Lower leg skin (tissue), 3 donors: ENCODE measurements at regions not wholly inside any gene's neighbourhood (a gene's known extent, or its start where the extent isn't known, plus 50 kb on each side); places are given as distances from the start of the nearest gene placed in this dataset.

Experiments
- POLR2A ChIP-seq, 2 donors: fragments of 450-650 bp; IDR thresholded peaks; one replicate each; pipeline ENCODE4 v1.6.1; 2016 to 2017; ENCODE audit warnings: antibody characterized with exemption in 2 of 2, mild to moderate bottlenecking in 1 of 2, moderate library complexity in 1 of 2
- TF ChIP-seq, protein P1 (sequence below), 3 donors: fragments of 450-650 bp; IDR thresholded peaks; one replicate each; pipeline ENCODE4 v1.5.1; 2016; ENCODE audit warnings: antibody characterized with exemption in 3 of 3, mild to moderate bottlenecking in 3 of 3, moderate library complexity in 2 of 3

DNA sequence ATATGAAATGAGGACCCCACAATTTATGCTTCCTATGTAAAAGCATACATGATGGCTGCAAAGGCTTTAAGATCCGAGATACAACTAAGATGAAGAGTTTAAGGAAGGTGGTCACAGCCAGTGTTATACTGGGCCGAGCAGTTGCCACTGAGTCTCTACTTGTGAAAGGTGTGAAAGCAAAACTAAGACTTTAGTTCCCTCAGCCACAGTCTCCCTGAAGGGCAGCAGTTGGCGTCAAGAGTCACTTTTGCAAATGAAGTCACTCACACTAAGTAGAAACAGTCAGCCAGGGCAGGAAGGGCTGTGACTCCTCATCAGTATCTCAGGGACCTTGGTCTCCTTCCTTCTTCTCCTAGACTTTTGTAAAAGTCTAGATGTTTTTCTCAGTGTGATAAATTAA lies 191.6 kb upstream of the MCHR2 start:
- TF ChIP-seq, protein P1, sequence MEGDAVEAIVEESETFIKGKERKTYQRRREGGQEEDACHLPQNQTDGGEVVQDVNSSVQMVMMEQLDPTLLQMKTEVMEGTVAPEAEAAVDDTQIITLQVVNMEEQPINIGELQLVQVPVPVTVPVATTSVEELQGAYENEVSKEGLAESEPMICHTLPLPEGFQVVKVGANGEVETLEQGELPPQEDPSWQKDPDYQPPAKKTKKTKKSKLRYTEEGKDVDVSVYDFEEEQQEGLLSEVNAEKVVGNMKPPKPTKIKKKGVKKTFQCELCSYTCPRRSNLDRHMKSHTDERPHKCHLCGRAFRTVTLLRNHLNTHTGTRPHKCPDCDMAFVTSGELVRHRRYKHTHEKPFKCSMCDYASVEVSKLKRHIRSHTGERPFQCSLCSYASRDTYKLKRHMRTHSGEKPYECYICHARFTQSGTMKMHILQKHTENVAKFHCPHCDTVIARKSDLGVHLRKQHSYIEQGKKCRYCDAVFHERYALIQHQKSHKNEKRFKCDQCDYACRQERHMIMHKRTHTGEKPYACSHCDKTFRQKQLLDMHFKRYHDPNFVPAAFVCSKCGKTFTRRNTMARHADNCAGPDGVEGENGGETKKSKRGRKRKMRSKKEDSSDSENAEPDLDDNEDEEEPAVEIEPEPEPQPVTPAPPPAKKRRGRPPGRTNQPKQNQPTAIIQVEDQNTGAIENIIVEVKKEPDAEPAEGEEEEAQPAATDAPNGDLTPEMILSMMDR (IDR thresholded peaks at IDR 0.05) = no peak
- TF ChIP-seq POLR2A (IDR thresholded peaks at IDR 0.05) = no peak
